ENCODE measurements at regions not wholly inside any gene's neighbourhood (a gene's known extent, or its start where the extent isn't known, plus 50 kb on each side); places are given as distances from the start of the nearest gene placed in this dataset.
A peak's percentile ranks its signal among the peaks of the same experiment; 100 is the strongest.

DNA sequence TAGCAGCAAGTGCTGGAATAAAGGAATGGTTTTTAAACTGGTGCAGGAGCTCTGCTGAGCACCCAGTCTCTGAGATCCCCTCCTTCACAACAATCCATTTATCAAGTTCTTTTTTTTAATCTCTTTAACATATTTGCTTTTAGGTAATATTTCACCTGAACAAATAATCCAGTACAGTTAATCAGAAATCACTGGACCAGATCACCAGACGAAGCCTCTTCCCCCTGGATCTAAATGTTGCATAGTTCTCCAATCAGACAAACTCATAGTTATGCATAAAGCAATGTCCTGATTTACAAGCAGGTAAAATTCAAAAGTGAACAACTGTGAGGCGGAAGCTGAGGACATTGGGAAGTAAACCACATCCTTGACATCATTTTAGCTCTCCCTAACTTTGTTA is 657.7 kb upstream of the RORB start:
- DNase-seq: no peak
- no peaks in the 10 kb centered on the region for H3K27me3 Mint-ChIP-seq (ENCODE audit: low read depth)
- CTCF ChIA-PET: no interaction called here
- H3K9me3 Mint-ChIP-seq (ENCODE audit: insufficient read depth): no peaks in the 10 kb centered on the region
- H3K4me3 Mint-ChIP-seq: no peak overlapping the region
- ATAC-seq: no peak
- POLR2A ChIA-PET: no interaction called here
- H3K36me3 Mint-ChIP-seq (ENCODE audit: low read depth): no peaks in the 10 kb centered on the region
- no peaks in the 10 kb centered on the region for H3K4me1 Mint-ChIP-seq (ENCODE audit: low read depth)
- H3K27ac Mint-ChIP-seq: no peak overlapping the region

- no peak for DNase-seq
- H3K9me3 Mint-ChIP-seq (ENCODE audit: insufficient read depth): no peaks in the 10 kb centered on the region
Observed at GRCh38 chr9:73841018-73841417, 656.1 kb upstream of the RORB start.

GRCh38 chr9:73844135-73844534 is 653.0 kb upstream of the RORB start:
- H3K27me3 Mint-ChIP-seq (ENCODE audit: low read depth): no peaks in the 10 kb centered on the region
- POLR2A ChIA-PET: no interaction called here
- ATAC-seq (no peak), DNase-seq (no peak)
- no peaks in the 10 kb centered on the region for H3K36me3 Mint-ChIP-seq (ENCODE audit: low read depth)
- CTCF ChIA-PET: no interaction called here
- H3K4me3 Mint-ChIP-seq: no peak overlapping the region
- H3K9me3 Mint-ChIP-seq (ENCODE audit: insufficient read depth): peaks cover 3% of the 10 kb centered on the region
- no peak overlapping the region for H3K27ac Mint-ChIP-seq
- no peaks in the 10 kb centered on the region for H3K4me1 Mint-ChIP-seq (ENCODE audit: low read depth)

More at GRCh38 chr9:73841018-73841417, 656.1 kb upstream of the RORB start:
- POLR2A ChIA-PET: no interaction called here
- Mint-ChIP-seq H3K4me1 (ENCODE audit: low read depth) (no peaks in the 10 kb centered on the region), H3K36me3 (ENCODE audit: low read depth) (no peaks in the 10 kb centered on the region), H3K4me3 (no peak overlapping the region), H3K27ac (no peak overlapping the region), H3K27me3 (ENCODE audit: low read depth) (no peaks in the 10 kb centered on the region)
- ATAC-seq: no peak
- CTCF ChIA-PET: no interaction called here

DNA sequence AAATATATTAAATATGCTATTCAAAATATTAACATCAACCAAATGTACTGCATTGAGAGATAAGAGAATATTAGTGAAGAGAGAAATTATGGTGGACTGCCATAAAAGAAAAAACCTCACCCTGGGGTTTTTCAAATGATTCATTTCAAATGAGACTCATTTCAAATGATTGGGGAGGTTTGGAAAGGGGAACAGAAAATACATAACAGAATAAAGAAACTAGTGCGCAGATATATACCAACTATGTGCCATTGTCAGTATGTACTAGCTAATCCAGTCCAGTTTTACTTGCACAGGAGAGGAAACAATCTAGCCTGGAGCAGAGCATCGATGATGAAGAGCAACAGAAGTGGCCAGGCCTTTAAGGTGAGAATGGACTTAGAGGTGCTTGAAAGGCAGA is 651.6 kb upstream of the RORB start:
- ChIA-PET POLR2A (no interaction called here), CTCF (no interaction called here)
- ATAC-seq (no peak), DNase-seq (no peak)
- H3K9me3 Mint-ChIP-seq (ENCODE audit: insufficient read depth): peaks cover 3% of the 10 kb centered on the region
- no peak overlapping the region for H3K4me3 Mint-ChIP-seq
- H3K27ac Mint-ChIP-seq: no peak overlapping the region
- no peaks in the 10 kb centered on the region for H3K27me3 Mint-ChIP-seq (ENCODE audit: low read depth)
- H3K36me3 Mint-ChIP-seq (ENCODE audit: low read depth): no peaks in the 10 kb centered on the region
- no peaks in the 10 kb centered on the region for H3K4me1 Mint-ChIP-seq (ENCODE audit: low read depth)

GRCh38 chr9:73845954-73846690 is 651.0 kb upstream of the RORB start:
- ChIA-PET POLR2A (no interaction called here), CTCF (no interaction called here)
- Mint-ChIP-seq H3K4me3 (no peak overlapping the region), H3K9me3 (ENCODE audit: insufficient read depth) (peaks cover 3% of the 10 kb centered on the region), H3K27me3 (ENCODE audit: low read depth) (no peaks in the 10 kb centered on the region), H3K36me3 (ENCODE audit: low read depth) (no peaks in the 10 kb centered on the region), H3K27ac (no peak overlapping the region), H3K4me1 (ENCODE audit: low read depth) (no peaks in the 10 kb centered on the region)
- ATAC-seq (no peak), DNase-seq (no peak)

DNA sequence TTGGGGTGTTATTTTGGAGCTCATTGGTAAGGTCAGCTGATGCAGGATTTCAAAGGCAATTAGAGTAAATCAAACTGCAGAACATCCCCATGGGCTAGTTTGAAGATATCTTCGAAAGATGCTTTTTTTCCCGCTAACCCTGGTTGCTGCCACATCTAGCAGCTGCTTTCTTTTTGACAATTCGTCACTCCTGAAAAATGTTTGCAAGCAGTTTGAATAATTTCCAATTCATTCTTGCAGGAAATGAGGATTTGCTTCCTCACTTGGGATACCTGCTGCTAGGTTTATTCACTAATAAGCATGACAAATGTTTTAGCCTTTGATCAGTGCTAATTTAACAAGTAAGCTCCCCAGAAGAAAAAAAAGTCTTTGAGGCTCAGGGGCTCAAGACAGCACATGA is 649.6 kb upstream of the RORB start:
- H3K27ac Mint-ChIP-seq: no peak overlapping the region
- ChIA-PET POLR2A (no interaction called here), CTCF (no interaction called here)
- DNase-seq (no peak), ATAC-seq (no peak)
- no peaks in the 10 kb centered on the region for H3K36me3 Mint-ChIP-seq (ENCODE audit: low read depth)
- H3K9me3 Mint-ChIP-seq (ENCODE audit: insufficient read depth): peaks cover 3% of the 10 kb centered on the region
- H3K27me3 Mint-ChIP-seq (ENCODE audit: low read depth): no peaks in the 10 kb centered on the region
- no peaks in the 10 kb centered on the region for H3K4me1 Mint-ChIP-seq (ENCODE audit: low read depth)
- no peak overlapping the region for H3K4me3 Mint-ChIP-seq

- H3K36me3 Mint-ChIP-seq (ENCODE audit: low read depth): no peaks in the 10 kb centered on the region
- CTCF ChIA-PET: no interaction called here
Observed at GRCh38 chr9:73853549-73853948, 643.6 kb upstream of the RORB start.

DNA sequence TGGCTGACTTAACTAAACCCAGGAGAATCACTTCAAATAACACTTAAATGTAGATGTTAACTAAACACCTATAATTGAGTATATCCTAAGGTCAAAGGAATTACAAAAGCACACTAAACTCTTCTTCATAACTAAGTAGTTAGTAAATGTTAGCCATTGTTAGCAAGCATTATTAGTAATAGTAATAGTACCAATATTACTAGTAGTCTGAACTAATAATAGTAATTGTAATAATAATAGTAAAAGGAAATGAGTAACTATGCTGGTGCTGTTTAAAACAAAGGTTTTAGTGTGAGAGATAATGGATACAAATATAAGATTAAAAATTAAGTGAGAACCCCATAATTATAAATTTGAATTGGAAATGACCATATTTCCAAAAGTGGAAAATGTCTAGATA is 641.9 kb upstream of the RORB start:
- ATAC-seq (no peak), DNase-seq (no peak)
- no peaks in the 10 kb centered on the region for H3K9me3 Mint-ChIP-seq (ENCODE audit: insufficient read depth)
- no peaks in the 10 kb centered on the region for H3K4me1 Mint-ChIP-seq (ENCODE audit: low read depth)
- H3K4me3 Mint-ChIP-seq: no peak overlapping the region
- ChIA-PET POLR2A (no interaction called here), CTCF (no interaction called here)
- no peak overlapping the region for H3K27ac Mint-ChIP-seq
- no peaks in the 10 kb centered on the region for H3K36me3 Mint-ChIP-seq (ENCODE audit: low read depth)
- no peaks in the 10 kb centered on the region for H3K27me3 Mint-ChIP-seq (ENCODE audit: low read depth)

More at GRCh38 chr9:73853549-73853948, 643.6 kb upstream of the RORB start:
- Mint-ChIP-seq H3K4me1 (ENCODE audit: low read depth) (no peaks in the 10 kb centered on the region), H3K9me3 (ENCODE audit: insufficient read depth) (no peaks in the 10 kb centered on the region), H3K27me3 (ENCODE audit: low read depth) (no peaks in the 10 kb centered on the region), H3K4me3 (no peak overlapping the region), H3K27ac (no peak overlapping the region)
- DNase-seq: no peak
- POLR2A ChIA-PET: no interaction called here
- no peak for ATAC-seq

DNA sequence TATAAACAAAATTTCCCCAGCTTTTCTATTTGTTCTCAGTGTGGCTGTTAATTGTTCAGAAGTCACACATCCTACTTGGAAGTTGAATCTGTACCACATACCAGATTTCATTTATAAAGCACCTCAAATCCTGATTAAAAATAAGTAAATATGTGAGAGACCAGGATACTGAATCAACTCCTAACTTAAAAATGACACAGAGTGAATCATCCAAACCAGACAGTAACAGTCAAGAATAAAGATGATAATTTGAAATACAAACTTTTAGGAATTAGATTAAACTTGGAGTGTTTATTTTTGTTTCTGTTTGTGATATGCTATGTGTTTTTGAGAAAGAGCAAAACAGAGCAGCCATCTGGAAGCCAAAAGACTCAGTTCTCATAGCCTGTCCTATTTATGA is 633.2 kb upstream of the RORB start:
- no peaks in the 10 kb centered on the region for H3K4me1 Mint-ChIP-seq (ENCODE audit: low read depth)
- H3K27me3 Mint-ChIP-seq (ENCODE audit: low read depth): no peaks in the 10 kb centered on the region
- no peak for ATAC-seq
- POLR2A ChIA-PET: no interaction called here
- H3K9me3 Mint-ChIP-seq (ENCODE audit: insufficient read depth): no peaks in the 10 kb centered on the region
- CTCF ChIA-PET: no interaction called here
- no peaks in the 10 kb centered on the region for H3K36me3 Mint-ChIP-seq (ENCODE audit: low read depth)
- no peak for DNase-seq
- H3K27ac Mint-ChIP-seq: no peak overlapping the region
- no peak overlapping the region for H3K4me3 Mint-ChIP-seq

GRCh38 chr9:73866451-73866850 is 630.7 kb upstream of the RORB start:
- ChIA-PET POLR2A (no interaction called here), CTCF (no interaction called here)
- Mint-ChIP-seq H3K4me3 (no peak overlapping the region), H3K9me3 (ENCODE audit: insufficient read depth) (no peaks in the 10 kb centered on the region), H3K36me3 (ENCODE audit: low read depth) (no peaks in the 10 kb centered on the region), H3K4me1 (ENCODE audit: low read depth) (peaks cover 6% of the 10 kb centered on the region), H3K27me3 (ENCODE audit: low read depth) (no peaks in the 10 kb centered on the region), H3K27ac (no peak overlapping the region)
- DNase-seq: no peak
- no peak for ATAC-seq

- peaks cover 2% of the 10 kb centered on the region for H3K27me3 Mint-ChIP-seq (ENCODE audit: low read depth)
- no peak overlapping the region for H3K4me3 Mint-ChIP-seq
- peaks cover 6% of the 10 kb centered on the region for H3K4me1 Mint-ChIP-seq (ENCODE audit: low read depth)
- peak; percentile 92 for ATAC-seq
- CTCF ChIA-PET: no interaction called here
- peak; percentile 61 for DNase-seq
- POLR2A ChIA-PET: no interaction called here
- no peaks in the 10 kb centered on the region for H3K9me3 Mint-ChIP-seq (ENCODE audit: insufficient read depth)
- H3K27ac Mint-ChIP-seq: no peak overlapping the region
- H3K36me3 Mint-ChIP-seq (ENCODE audit: low read depth): no peaks in the 10 kb centered on the region
Observed at GRCh38 chr9:73869264-73869663, 627.9 kb upstream of the RORB start.

DNA sequence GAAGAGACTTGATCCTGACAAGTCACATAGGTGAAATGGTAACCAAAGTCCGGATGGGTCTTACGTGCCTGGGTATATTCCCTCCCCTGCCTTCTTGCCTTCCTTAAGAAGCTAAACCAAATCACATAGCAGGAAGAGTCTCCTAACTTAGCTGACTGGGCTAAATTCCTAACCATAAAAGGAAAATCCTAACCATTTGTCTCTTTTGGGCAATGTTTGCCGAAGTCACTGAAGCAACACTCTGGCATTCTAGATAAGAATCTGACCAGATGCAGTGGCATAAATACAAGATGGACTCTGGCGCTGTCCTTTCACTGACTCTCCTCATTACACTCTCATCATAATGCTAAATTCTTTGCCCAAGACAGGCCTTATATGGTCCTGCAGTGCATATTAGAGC is 625.5 kb upstream of the RORB start:
- no peak overlapping the region for H3K27ac Mint-ChIP-seq
- no peak for DNase-seq
- CTCF ChIA-PET: no interaction called here
- ATAC-seq: no peak
- H3K36me3 Mint-ChIP-seq (ENCODE audit: low read depth): no peaks in the 10 kb centered on the region
- POLR2A ChIA-PET: no interaction called here
- no peak overlapping the region for H3K4me3 Mint-ChIP-seq
- peaks cover 6% of the 10 kb centered on the region for H3K4me1 Mint-ChIP-seq (ENCODE audit: low read depth)
- H3K27me3 Mint-ChIP-seq (ENCODE audit: low read depth): peaks cover 2% of the 10 kb centered on the region
- H3K9me3 Mint-ChIP-seq (ENCODE audit: insufficient read depth): no peaks in the 10 kb centered on the region

- no peaks in the 10 kb centered on the region for H3K9me3 Mint-ChIP-seq (ENCODE audit: insufficient read depth)
- DNase-seq (no peak), ATAC-seq (no peak)
- no peaks in the 10 kb centered on the region for H3K36me3 Mint-ChIP-seq (ENCODE audit: low read depth)
- H3K27me3 Mint-ChIP-seq (ENCODE audit: low read depth): peaks cover 2% of the 10 kb centered on the region
- CTCF ChIA-PET: no interaction called here
- peaks cover 6% of the 10 kb centered on the region for H3K4me1 Mint-ChIP-seq (ENCODE audit: low read depth)
- POLR2A ChIA-PET: no interaction called here
- no peak overlapping the region for H3K4me3 Mint-ChIP-seq
- no peak overlapping the region for H3K27ac Mint-ChIP-seq
Observed at GRCh38 chr9:73872701-73873100, 624.4 kb upstream of the RORB start.
